ENCODE measurements at regions not wholly inside any gene's neighbourhood (a gene's known extent, or its start where the extent isn't known, plus 50 kb on each side); places are given as distances from the start of the nearest gene placed in this dataset.

- no peak overlapping the region for H3K9ac ChIP-seq (ENCODE audit: low read length)
- H3K4me3 ChIP-seq (ENCODE audit: low read length): no peak overlapping the region
- no peaks in the 10 kb centered on the region for H3K9me3 ChIP-seq (ENCODE audit: control insufficient read depth, low read depth, low read length)
- no peaks in the 10 kb centered on the region for H3K36me3 ChIP-seq (ENCODE audit: control insufficient read depth, low read depth, low read length)
- peaks cover 7% of the 10 kb centered on the region for H3K4me1 ChIP-seq (ENCODE audit: control insufficient read depth, low read depth, low read length)
- H3K27ac ChIP-seq (ENCODE audit: low read length): no peak overlapping the region
- no peaks in the 10 kb centered on the region for H3K27me3 ChIP-seq (ENCODE audit: control insufficient read depth, insufficient read depth, low read length)
These were observed 165.3 kb upstream of the DPYD start for GRCh38 chr1:98086156-98086555.

GRCh38 chr1:98084188-98084587 lies 163.4 kb upstream of the DPYD start:
- Histone ChIP-seq H3K9ac (ENCODE audit: low read length) (no peak overlapping the region), H3K9me3 (ENCODE audit: control insufficient read depth, low read depth, low read length) (no peaks in the 10 kb centered on the region), H3K36me3 (ENCODE audit: control insufficient read depth, low read depth, low read length) (no peaks in the 10 kb centered on the region), H3K4me3 (ENCODE audit: low read length) (no peak overlapping the region), H3K27me3 (ENCODE audit: control insufficient read depth, insufficient read depth, low read length) (no peaks in the 10 kb centered on the region), H3K27ac (ENCODE audit: low read length) (no peak overlapping the region), H3K4me1 (ENCODE audit: control insufficient read depth, low read depth, low read length) (peaks cover 7% of the 10 kb centered on the region)

GRCh38 chr1:98081944-98082343 lies 161.1 kb upstream of the DPYD start:
- no peak overlapping the region for H3K9ac ChIP-seq (ENCODE audit: low read length)
- H3K9me3 ChIP-seq (ENCODE audit: control insufficient read depth, low read depth, low read length): no peaks in the 10 kb centered on the region
- no peaks in the 10 kb centered on the region for H3K27me3 ChIP-seq (ENCODE audit: control insufficient read depth, insufficient read depth, low read length)
- H3K36me3 ChIP-seq (ENCODE audit: control insufficient read depth, low read depth, low read length): no peaks in the 10 kb centered on the region
- no peak overlapping the region for H3K27ac ChIP-seq (ENCODE audit: low read length)
- H3K4me1 ChIP-seq (ENCODE audit: control insufficient read depth, low read depth, low read length): peaks cover 4% of the 10 kb centered on the region
- no peak overlapping the region for H3K4me3 ChIP-seq (ENCODE audit: low read length)

GRCh38 chr1:98078596-98078995 lies 157.8 kb upstream of the DPYD start:
- H3K4me1 ChIP-seq (ENCODE audit: control insufficient read depth, low read depth, low read length): no peaks in the 10 kb centered on the region
- no peaks in the 10 kb centered on the region for H3K36me3 ChIP-seq (ENCODE audit: control insufficient read depth, low read depth, low read length)
- H3K27ac ChIP-seq (ENCODE audit: low read length): no peak overlapping the region
- no peak overlapping the region for H3K9ac ChIP-seq (ENCODE audit: low read length)
- no peak overlapping the region for H3K4me3 ChIP-seq (ENCODE audit: low read length)
- no peaks in the 10 kb centered on the region for H3K9me3 ChIP-seq (ENCODE audit: control insufficient read depth, low read depth, low read length)
- H3K27me3 ChIP-seq (ENCODE audit: control insufficient read depth, insufficient read depth, low read length): no peaks in the 10 kb centered on the region

GRCh38 chr1:98077691-98078090 lies 156.9 kb upstream of the DPYD start:
- no peaks in the 10 kb centered on the region for H3K36me3 ChIP-seq (ENCODE audit: control insufficient read depth, low read depth, low read length)
- no peaks in the 10 kb centered on the region for H3K4me1 ChIP-seq (ENCODE audit: control insufficient read depth, low read depth, low read length)
- H3K9ac ChIP-seq (ENCODE audit: low read length): no peak overlapping the region
- no peaks in the 10 kb centered on the region for H3K9me3 ChIP-seq (ENCODE audit: control insufficient read depth, low read depth, low read length)
- no peak overlapping the region for H3K27ac ChIP-seq (ENCODE audit: low read length)
- H3K27me3 ChIP-seq (ENCODE audit: control insufficient read depth, insufficient read depth, low read length): no peaks in the 10 kb centered on the region
- H3K4me3 ChIP-seq (ENCODE audit: low read length): no peak overlapping the region

GRCh38 chr1:98075626-98076025 lies 154.8 kb upstream of the DPYD start:
- H3K27me3 ChIP-seq (ENCODE audit: control insufficient read depth, insufficient read depth, low read length): no peaks in the 10 kb centered on the region
- H3K4me3 ChIP-seq (ENCODE audit: low read length): no peak overlapping the region
- H3K36me3 ChIP-seq (ENCODE audit: control insufficient read depth, low read depth, low read length): no peaks in the 10 kb centered on the region
- no peak overlapping the region for H3K27ac ChIP-seq (ENCODE audit: low read length)
- no peak overlapping the region for H3K9ac ChIP-seq (ENCODE audit: low read length)
- H3K4me1 ChIP-seq (ENCODE audit: control insufficient read depth, low read depth, low read length): no peaks in the 10 kb centered on the region
- no peaks in the 10 kb centered on the region for H3K9me3 ChIP-seq (ENCODE audit: control insufficient read depth, low read depth, low read length)

- no peak overlapping the region for H3K27ac ChIP-seq (ENCODE audit: low read length)
- H3K9ac ChIP-seq (ENCODE audit: low read length): no peak overlapping the region
- no peaks in the 10 kb centered on the region for H3K36me3 ChIP-seq (ENCODE audit: control insufficient read depth, low read depth, low read length)
- H3K4me3 ChIP-seq (ENCODE audit: low read length): no peak overlapping the region
- no peaks in the 10 kb centered on the region for H3K27me3 ChIP-seq (ENCODE audit: control insufficient read depth, insufficient read depth, low read length)
- H3K9me3 ChIP-seq (ENCODE audit: control insufficient read depth, low read depth, low read length): no peaks in the 10 kb centered on the region
- peaks cover 6% of the 10 kb centered on the region for H3K4me1 ChIP-seq (ENCODE audit: control insufficient read depth, low read depth, low read length)
These were observed 153.0 kb upstream of the DPYD start for GRCh38 chr1:98073823-98074222.

GRCh38 chr1:98073106-98073505 lies 152.3 kb upstream of the DPYD start:
- H3K4me1 ChIP-seq (ENCODE audit: control insufficient read depth, low read depth, low read length): peaks cover 6% of the 10 kb centered on the region
- no peaks in the 10 kb centered on the region for H3K9me3 ChIP-seq (ENCODE audit: control insufficient read depth, low read depth, low read length)
- no peaks in the 10 kb centered on the region for H3K27me3 ChIP-seq (ENCODE audit: control insufficient read depth, insufficient read depth, low read length)
- H3K4me3 ChIP-seq (ENCODE audit: low read length): no peak overlapping the region
- H3K9ac ChIP-seq (ENCODE audit: low read length): no peak overlapping the region
- H3K36me3 ChIP-seq (ENCODE audit: control insufficient read depth, low read depth, low read length): no peaks in the 10 kb centered on the region
- H3K27ac ChIP-seq (ENCODE audit: low read length): no peak overlapping the region

GRCh38 chr1:98072047-98072446 lies 151.2 kb upstream of the DPYD start:
- Histone ChIP-seq H3K9me3 (ENCODE audit: control insufficient read depth, low read depth, low read length) (no peaks in the 10 kb centered on the region), H3K4me3 (ENCODE audit: low read length) (no peak overlapping the region), H3K36me3 (ENCODE audit: control insufficient read depth, low read depth, low read length) (no peaks in the 10 kb centered on the region), H3K27ac (ENCODE audit: low read length) (no peak overlapping the region), H3K9ac (ENCODE audit: low read length) (no peak overlapping the region), H3K4me1 (ENCODE audit: control insufficient read depth, low read depth, low read length) (peaks cover 6% of the 10 kb centered on the region), H3K27me3 (ENCODE audit: control insufficient read depth, insufficient read depth, low read length) (no peaks in the 10 kb centered on the region)

- H3K36me3 ChIP-seq (ENCODE audit: control insufficient read depth, low read depth, low read length): no peaks in the 10 kb centered on the region
- H3K9ac ChIP-seq (ENCODE audit: low read length): no peak overlapping the region
- peaks cover 6% of the 10 kb centered on the region for H3K4me1 ChIP-seq (ENCODE audit: control insufficient read depth, low read depth, low read length)
- H3K27ac ChIP-seq (ENCODE audit: low read length): no peak overlapping the region
- H3K9me3 ChIP-seq (ENCODE audit: control insufficient read depth, low read depth, low read length): no peaks in the 10 kb centered on the region
- H3K4me3 ChIP-seq (ENCODE audit: low read length): no peak overlapping the region
- H3K27me3 ChIP-seq (ENCODE audit: control insufficient read depth, insufficient read depth, low read length): no peaks in the 10 kb centered on the region
These were observed 147.2 kb upstream of the DPYD start for GRCh38 chr1:98068016-98068415.

GRCh38 chr1:98066911-98067310 lies 146.1 kb upstream of the DPYD start:
- Histone ChIP-seq H3K36me3 (ENCODE audit: control insufficient read depth, low read depth, low read length) (no peaks in the 10 kb centered on the region), H3K9ac (ENCODE audit: low read length) (no peak overlapping the region), H3K27me3 (ENCODE audit: control insufficient read depth, insufficient read depth, low read length) (no peaks in the 10 kb centered on the region), H3K4me1 (ENCODE audit: control insufficient read depth, low read depth, low read length) (peaks cover 6% of the 10 kb centered on the region), H3K9me3 (ENCODE audit: control insufficient read depth, low read depth, low read length) (no peaks in the 10 kb centered on the region), H3K4me3 (ENCODE audit: low read length) (no peak overlapping the region), H3K27ac (ENCODE audit: low read length) (no peak overlapping the region)

GRCh38 chr1:98059620-98060019 lies 138.8 kb upstream of the DPYD start:
- peaks cover 4% of the 10 kb centered on the region for H3K27me3 ChIP-seq (ENCODE audit: control insufficient read depth, insufficient read depth, low read length)
- no peaks in the 10 kb centered on the region for H3K36me3 ChIP-seq (ENCODE audit: control insufficient read depth, low read depth, low read length)
- H3K4me3 ChIP-seq (ENCODE audit: low read length): no peak overlapping the region
- H3K4me1 ChIP-seq (ENCODE audit: control insufficient read depth, low read depth, low read length): no peaks in the 10 kb centered on the region
- H3K9me3 ChIP-seq (ENCODE audit: control insufficient read depth, low read depth, low read length): no peaks in the 10 kb centered on the region
- no peak overlapping the region for H3K9ac ChIP-seq (ENCODE audit: low read length)
- no peak overlapping the region for H3K27ac ChIP-seq (ENCODE audit: low read length)
